ENCODE measurements at regions not wholly inside any gene's neighbourhood (a gene's known extent, or its start where the extent isn't known, plus 50 kb on each side); places are given as distances from the start of the nearest gene placed in this dataset.

DNA sequence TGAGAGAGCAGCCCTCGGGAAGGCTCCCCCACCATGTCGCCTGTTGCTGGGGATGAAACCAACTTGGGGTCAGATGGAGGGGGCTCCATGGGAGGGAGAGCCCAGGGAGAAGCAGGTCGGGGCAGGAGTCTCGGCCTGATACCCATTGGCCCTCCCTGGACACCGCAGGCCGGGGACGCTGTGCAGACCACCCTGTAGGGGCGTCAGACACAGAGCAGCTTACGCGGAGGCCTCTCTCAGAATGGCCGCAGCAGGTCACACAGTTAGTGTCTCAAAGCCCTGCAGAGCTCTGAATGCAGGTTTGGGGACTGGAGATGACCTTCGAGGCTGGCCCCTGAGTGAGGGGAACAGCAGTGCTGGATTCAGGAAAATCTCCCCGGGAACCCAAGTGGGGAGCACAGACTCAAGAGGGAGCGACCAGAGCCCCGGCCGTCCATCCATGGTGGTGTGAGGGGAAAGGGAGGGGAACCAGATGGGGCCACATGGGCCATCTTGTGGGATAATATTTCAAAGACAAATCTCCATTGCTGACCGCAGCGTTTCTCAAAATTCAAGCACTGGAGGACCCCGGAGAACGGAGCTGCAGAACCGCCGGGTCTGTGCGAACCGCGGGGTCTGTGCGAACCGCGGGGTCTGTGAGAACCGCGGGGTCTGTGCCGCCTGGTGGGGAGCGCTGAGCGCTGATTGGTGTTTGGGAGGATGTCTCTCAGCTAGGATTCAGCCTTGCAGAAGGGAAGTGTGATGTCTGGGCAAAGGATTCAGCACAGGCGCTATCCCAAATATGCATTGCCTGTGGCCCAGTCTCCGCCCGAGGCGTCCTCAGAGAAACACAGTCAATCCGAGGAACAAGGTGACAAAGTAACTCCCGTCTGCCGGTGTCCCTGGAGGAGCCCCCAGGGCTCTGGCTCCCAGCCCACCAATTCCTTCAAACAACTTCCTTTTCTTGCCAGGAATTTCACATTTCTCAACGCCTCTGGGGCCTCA lies 324.4 kb upstream of the RTL1 start:
- DNase-seq (ENCODE audit: low read depth in 2 of 2) = no peak

DNA sequence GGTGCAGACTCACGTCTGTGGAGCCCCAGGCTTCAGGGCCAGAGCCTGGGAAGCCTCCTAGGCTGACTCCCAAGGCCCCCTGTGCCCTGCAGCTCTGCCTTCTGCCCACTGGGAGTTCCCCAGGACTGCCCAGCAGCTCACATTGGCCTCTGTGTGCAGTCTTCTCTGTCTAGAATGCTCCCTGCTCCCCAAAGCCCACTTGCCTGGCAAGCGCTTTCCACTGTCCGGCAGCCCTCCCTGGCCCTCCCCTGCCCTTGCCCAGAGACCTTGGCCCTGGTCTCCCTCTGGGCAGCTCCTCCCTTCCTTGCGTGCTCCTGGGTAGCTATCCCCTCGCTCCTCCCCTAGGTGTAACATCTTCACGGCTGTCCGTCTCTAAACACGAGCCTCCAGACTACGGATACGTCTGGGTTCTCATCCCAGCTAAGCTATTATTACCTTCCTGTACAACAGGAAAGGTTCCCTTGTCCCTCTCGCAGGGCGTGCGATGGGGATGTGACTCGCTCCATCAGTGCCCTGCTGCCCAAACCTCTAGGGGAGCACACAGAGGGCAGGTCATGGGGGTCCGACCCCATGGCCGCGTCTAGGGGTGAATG lies 325.5 kb upstream of the RTL1 start:
- no peak for DNase-seq (ENCODE audit: low read depth in 2 of 2)

- DNase-seq (ENCODE audit: low read depth in 2 of 2) = no peak
These were observed 326.1 kb upstream of the RTL1 start for GRCh38 chr14:101229666-101230065.

DNA sequence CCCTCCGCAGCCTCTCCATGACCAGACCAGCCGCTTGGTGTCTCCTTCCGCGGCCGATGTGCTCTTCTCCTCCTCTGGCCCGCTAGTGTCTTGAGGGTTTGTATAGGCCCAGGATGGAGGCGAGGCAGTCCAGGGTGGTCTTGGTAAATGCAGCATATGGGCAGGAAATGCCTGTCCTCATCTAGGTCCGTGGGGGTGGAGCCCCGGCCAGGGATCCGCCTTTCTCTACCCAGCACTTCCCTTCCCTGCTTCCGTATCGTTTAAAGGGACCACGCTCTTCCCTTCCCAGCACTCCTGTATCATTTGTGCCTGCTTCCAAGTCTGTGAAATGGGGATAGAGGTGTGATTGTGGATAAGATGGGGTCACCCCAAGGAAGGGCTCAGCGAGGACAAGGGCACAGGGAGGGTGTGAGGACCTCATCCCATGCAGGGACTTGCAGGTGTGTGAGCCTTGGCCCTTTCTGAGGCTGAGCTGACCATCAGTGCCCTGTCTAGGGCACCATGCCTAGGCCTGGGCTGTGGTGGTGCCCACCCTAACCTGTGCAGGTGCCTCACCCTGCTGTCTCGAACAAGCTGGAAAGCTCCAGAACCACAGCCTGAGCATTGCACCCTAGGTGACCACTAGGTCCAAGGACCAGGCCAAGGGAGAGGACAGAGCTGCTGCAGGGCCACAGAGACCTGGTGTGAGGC lies 326.8 kb upstream of the RTL1 start:
- no peak for DNase-seq (ENCODE audit: low read depth in 2 of 2)

GRCh38 chr14:101230851-101231550 lies 327.5 kb upstream of the RTL1 start:
- DNase-seq (ENCODE audit: low read depth in 2 of 2) = no peak

- DNase-seq (ENCODE audit: low read depth in 2 of 2) = no peak
These were observed 328.3 kb upstream of the RTL1 start for GRCh38 chr14:101231828-101232227.

GRCh38 chr14:101232340-101233020 lies 328.8 kb upstream of the DIO3 start:
- no peak for DNase-seq (ENCODE audit: low read depth in 2 of 2)

DNA sequence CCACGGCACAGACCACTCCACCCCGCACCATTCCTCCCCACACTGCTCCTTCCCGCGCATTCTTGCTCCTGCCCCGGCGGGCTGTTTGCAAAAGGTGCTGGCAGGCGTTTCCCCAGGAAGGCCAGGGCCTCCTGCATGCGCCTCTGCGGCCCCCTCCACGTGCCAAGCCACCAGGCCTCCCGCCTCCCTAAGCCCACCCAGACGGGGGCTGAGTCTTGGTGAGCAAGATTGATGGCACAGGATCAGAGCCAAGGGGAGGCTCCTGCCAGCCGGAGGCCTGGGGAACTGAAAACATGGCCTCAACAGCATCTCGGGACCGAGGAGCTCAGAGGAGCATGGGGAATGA lies 328.3 kb upstream of the DIO3 start:
- DNase-seq (ENCODE audit: low read depth in 2 of 2) = no peak

DNA sequence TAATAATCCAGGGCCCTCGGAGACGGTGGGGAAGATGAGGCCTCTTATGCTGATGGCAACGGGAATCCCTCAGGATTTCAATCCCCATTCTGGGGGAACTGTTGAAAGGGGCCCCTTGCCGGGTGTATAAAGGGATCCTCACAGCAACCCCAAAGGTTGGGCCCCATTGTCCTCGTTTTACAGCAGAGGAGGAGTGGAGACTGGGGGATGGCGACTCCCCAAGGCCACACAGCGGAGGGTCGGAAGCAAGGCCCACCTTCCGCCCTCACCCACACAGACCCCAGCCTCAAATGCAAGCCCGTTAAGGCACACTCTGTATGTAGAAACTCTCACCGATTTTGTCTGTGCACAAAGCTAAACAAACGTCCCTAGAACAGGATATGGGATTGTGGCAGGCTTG lies 327.9 kb upstream of the DIO3 start:
- no peak for DNase-seq (ENCODE audit: low read depth in 2 of 2)

DNA sequence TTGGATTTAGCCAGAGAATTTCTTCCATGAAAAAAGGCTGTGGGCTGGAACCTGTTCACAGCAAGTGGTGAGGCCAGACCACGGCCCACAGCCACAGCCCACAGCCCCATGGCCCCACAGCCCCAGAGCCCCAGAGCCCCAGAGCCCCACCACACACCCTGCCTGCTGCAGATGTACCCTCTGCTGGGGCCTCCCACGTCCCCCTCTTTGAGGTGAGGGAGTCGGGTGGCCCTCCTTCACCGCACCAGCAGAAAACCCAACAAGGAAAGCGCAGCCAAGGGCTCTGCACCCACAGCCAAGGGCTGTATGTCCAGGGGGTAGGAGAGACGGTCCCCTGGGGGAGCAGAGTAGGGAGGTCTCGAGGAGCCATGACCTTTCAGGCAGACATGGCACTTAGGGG lies 327.5 kb upstream of the DIO3 start:
- no peak for DNase-seq (ENCODE audit: low read depth in 2 of 2)

- DNase-seq (ENCODE audit: low read depth in 2 of 2) = no peak
These were observed 326.9 kb upstream of the DIO3 start for GRCh38 chr14:101234244-101234937.

- no peak for DNase-seq (ENCODE audit: low read depth in 2 of 2)
These were observed 326.3 kb upstream of the DIO3 start for GRCh38 chr14:101234999-101235334.

DNA sequence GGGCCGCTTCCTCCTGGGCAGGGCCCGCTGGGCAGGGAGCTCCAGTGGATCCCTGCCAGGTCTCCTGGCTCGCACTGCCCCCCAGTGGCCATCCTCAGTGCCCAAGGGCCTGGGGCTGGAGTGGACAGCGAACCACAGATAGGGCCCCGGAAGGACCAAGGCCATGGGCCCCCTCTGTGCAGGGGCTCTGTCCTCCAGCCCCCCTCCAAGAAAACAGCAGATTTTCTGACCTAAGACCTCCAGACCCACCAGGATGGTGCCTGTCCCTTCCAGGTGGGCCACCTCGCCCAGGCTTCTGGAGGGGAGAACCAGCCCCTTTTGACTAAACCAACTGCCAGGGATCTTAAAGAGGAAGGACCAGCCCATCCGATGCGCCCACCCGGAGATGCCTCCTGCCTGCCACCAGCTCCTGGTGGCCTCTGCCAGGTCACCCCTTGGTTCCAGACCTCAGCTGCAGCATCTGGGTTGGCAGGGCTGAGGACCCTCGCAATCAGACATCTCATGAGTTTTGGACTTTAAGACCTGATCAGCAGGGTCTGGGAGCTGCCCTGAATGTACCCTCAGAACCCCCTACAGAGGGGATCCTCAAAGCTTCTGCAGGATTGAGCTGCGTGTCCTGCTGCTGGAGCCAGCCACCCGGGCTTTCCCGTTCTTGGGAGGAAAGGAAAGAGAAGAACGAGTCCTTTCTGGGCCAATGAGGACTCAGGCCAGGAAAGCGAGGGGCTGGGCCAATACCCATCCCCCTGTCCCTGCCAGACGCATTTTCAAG lies 325.8 kb upstream of the DIO3 start:
- no peak for DNase-seq (ENCODE audit: low read depth in 2 of 2)

- DNase-seq (ENCODE audit: low read depth in 2 of 2) = no peak
These were observed 324.6 kb upstream of the DIO3 start for GRCh38 chr14:101236496-101237251.

GRCh38 chr14:101237252-101237616 lies 324.1 kb upstream of the DIO3 start:
- DNase-seq (ENCODE audit: low read depth in 2 of 2) = no peak

DNA sequence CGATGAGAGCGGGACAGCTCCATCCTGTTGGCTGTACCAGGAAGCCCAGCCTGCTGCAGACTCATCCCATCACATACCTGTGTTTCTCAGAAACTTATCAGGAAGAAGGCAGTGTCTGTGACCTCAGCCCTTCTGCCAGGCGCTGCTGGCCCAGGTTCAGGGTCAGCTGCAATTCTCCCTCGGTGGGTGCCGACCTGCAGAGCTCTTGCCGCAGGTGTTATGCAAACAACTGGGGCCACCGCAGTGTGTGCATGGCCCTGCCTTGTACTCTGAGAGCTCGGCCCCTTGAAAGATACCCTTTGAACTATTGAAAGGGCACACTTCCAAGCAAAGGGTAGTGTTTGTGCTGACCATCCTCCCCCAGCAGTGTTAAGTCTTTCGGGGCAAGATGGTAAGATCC lies 322.2 kb upstream of the DIO3 start:
- DNase-seq (ENCODE audit: low read depth in 2 of 2) = no peak

GRCh38 chr14:101241147-101241546 lies 320.1 kb upstream of the DIO3 start:
- DNase-seq (ENCODE audit: low read depth in 2 of 2) = no peak

DNA sequence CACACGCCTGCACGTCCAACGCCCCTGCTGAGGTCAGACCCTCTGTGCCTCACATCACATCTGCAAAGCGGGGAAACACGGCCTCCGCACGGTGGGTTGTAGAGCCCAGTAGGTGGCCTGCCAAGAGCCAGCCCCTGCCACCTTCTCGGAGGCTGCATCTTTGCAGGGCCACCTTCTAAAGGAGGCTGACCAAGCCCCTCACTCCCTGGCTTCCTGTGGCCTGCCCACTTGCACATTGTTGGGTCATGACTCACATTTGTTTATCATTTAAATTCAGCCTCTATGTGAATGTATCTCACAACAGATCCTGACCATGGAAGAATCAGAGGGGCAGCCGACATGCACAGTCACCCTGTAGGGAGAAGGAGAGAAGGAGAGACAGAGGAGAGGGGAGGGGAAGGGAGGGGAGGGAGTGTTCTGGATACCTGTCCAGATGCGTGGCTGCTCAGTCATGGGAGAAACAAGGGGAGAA lies 319.5 kb upstream of the DIO3 start:
- no peak for DNase-seq (ENCODE audit: low read depth in 2 of 2)
